ENCODE measurements at regions not wholly inside any gene's neighbourhood (a gene's known extent, or its start where the extent isn't known, plus 50 kb on each side); places are given as distances from the start of the nearest gene placed in this dataset.

- DNase-seq (ENCODE audit: low spot score), result no peak
These were observed 987.6 kb downstream of the TBC1D22A start for GRCh38 chr22:47750086-47750485.

GRCh38 chr22:47748957-47749356, 986.5 kb downstream of the TBC1D22A start:
- no peak for DNase-seq (ENCODE audit: low spot score)

- DNase-seq (ENCODE audit: low spot score), result no peak
These were observed 985.8 kb downstream of the TBC1D22A start for GRCh38 chr22:47748271-47748670.

DNA sequence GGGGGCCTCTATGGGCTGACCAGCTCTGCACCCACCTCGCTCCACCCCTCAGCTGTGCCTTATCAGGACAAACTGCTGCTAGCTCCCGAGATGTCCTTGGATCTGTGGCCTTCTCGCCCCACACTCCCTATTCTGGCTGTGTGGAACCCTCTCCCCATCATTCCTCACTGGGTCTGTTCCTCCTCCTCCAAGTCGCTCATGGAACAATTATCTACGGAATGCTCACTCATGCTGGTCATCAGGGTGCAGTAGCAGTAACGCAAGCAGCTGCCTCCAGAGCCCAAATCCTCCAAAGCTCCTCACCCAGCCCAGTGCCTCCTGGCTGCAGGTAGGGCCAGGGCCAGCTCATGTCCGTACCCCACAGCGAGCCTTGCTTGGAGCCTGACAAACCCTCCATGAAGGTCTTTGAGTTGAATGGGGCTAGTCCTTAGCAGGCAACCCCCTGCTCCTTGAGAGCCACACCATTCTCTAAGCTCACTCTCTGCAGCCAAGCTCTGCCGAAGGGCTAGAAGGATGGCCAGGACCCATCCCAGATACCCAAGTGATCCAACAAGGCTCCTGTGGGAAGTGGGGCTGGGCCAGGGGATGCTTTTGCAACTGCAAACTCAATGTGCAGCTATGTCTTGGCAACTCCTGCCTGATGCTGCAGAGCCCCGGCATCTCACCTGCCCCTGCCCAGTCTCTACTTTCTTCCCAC, 977.8 kb downstream of the TBC1D22A start:
- DNase-seq (ENCODE audit: low spot score), result no peak

DNA sequence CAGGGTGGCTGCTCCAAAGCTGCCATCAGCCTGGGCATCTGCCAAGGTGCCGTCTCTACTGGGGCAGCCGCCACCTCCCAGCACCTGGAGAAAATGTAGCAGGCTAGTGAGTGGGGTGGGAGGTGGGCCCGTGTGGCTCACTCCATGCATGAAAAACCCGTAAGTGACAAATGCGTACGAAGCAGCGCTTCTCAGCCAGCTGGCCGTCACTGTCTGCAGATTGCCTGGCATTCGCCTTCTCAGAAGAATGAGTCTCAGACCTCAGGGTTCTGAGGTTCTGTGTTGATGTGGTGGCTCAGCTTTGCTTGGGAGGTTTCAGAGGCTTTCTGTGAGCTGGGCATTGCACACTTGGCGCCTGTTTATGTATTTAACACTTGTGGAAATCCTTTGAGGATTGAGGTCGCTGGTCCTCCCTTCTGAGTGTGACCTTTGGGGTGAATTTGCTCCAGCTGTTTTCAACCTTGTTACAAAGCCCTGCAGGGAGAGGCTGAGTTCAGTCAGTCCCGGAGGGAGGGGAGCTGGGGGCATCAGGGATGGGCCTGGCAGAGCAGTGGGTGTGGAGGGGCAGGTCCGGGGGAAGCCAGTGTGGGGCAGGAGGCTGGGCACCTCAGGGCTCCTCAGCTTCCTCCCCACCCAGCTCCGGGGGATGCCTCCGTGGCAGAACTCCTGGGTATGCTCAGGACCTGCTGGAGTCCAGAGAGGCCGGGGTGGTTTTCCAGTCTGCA, 977.0 kb downstream of the TBC1D22A start:
- DNase-seq (ENCODE audit: low spot score), result no peak

GRCh38 chr22:47738472-47739013, 976.1 kb downstream of the TBC1D22A start:
- DNase-seq (ENCODE audit: low spot score), result no peak

DNA sequence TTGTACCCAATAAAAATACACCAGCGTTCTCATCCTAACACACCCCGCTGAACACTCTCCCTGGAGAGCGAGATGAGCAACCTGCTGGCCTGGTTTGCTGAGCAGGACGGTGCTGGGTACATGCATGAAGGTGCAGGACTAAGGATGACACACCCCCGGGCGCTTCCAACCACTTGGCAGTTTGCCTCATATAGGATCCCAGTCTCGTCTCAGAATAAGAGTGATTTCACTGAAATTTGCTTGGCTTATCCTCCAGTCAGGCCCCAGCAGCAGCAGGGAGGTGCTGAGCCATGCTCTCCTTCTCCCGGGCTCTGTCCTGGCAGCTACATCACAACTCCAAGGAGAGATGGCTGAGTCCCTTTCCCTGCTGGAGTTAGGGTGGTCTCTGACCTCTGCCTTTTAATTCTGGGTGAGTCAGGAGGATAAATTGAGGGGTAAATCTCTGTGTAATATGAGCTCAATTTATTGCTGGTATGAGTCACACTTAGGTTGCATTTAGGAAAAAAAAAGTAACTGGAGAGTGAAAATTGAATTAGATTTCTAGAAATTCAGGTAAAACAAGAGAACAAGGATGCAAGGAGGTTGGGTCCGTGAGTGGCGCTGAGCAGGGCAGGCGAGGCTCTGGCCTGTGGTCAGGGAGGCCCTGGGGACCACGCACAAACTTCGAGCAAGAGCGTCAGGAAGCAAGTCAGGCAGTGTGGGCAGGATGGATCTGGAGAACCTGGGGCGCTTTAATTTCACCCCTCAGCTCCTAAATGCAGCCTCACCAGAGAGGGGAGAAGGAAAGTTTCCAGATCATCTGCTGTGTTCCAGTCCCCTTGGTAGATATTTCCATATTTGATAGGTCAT, 974.0 kb downstream of the TBC1D22A start:
- no peak for DNase-seq (ENCODE audit: low spot score)

GRCh38 chr22:47734511-47734910, 972.1 kb downstream of the TBC1D22A start:
- no peak for DNase-seq (ENCODE audit: low spot score)

DNA sequence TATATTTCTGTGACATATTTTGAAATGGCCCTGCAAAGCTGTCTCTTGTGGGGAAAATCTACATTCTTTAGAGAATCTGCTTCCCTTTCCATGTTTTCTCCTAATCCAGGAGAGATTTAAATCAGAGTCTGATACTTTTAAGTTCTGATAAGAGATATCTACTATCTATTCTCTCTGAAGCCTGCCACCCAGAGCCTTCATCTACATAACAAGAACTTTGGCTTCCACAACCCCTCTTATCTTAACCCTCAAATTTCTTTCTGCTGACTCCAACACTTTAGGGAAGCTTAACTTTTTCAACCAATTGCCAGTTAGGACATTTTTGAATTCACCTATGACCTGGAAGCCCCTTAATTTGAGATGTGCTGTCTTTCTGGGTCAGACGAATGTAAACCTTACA, 965.2 kb downstream of the TBC1D22A start:
- DNase-seq (ENCODE audit: low spot score), result no peak

GRCh38 chr22:47724751-47725150, 962.3 kb downstream of the TBC1D22A start:
- DNase-seq (ENCODE audit: low spot score), result no peak

DNA sequence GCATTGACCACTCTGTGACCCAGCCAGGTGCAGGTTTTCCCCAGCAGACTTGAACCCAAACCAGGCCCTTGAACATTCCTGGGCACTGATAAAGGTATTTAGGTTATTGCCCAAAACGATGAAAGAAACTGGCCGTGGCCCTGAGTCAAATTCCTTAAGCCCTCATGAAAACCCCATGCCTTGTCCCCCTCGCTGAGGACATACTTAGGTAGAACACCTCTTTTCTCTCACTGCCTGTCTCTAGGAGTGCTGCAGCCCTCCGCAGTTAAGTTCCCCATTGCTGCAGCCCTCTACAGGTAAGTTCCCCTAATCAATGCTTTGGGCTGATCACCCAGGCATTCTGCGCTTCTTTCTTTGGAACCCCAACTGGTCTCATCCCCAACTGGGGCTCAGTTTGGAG, 961.6 kb downstream of the TBC1D22A start:
- DNase-seq (ENCODE audit: low spot score), result no peak

- DNase-seq (ENCODE audit: low spot score), result no peak
These were observed 955.9 kb downstream of the TBC1D22A start for GRCh38 chr22:47718337-47718736.

DNA sequence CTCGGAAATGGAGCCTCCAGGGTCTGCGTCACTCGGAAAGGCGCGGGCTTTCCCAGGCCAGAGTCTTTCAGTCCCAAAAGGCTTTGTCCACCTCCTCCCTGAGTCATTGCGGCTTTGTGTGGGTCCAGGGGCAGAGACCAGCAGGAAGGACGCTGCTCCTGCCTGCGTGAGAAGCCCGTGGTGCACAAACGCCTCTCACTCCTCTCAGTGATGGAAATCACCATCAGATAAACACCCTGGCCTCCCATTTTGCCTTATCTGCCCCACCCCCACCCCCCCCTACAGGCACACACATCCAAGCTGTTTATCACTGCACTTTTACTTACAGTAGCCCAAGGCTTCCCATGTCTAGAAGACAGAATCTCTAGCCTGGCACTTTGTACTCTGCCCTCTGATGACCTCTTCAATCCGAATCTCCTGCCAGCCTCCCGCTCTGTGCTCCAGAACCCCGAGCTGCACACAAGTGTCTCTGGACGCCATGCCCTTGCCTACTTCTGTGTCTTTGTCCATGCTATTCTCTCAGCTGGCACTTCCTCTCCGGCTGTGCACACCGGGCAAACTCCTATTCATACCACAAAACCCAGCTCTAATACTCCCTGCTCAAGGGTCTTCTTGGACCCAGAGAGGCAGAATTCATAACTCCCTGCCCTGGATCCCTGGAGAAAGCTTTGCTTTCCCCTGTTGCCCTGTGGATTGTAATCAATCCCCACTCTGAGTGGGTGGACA, 954.6 kb downstream of the TBC1D22A start:
- DNase-seq (ENCODE audit: low spot score), result no peak

DNA sequence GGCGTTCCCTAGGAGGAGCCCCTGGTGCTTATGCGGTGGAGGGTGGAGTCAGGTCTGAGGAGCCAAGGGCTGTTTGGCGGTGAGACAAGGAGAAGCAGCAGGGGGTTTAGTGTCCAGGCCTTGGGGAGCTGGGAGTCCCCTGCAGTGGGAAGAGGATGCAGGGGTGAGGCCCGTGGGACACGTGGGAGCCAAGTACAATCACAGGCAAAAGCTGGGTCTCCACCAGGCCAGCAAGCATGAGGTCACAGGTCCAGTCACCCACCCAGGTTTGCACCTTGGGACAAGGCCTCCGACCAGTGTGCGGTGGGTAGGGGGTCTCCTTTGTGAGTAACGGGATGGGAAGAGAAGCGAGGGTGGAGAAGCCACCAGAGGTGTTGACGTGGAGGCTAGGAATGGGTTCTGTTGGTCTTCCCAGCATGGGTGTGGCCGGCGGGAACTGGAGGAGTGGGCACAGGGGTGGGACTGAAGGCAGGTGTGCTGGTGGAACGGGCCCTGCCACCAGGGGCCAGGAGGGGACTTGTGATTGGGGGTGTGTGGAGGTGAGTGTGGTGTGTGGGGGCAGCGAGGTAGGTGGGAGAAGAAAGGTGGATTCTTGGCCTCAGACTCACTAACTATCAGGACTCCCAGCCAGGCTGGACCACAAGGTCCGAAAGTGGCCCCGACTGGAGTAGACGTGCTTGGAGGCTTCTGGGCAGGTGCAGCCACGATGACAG, 953.6 kb downstream of the TBC1D22A start:
- DNase-seq (ENCODE audit: low spot score), result no peak

DNA sequence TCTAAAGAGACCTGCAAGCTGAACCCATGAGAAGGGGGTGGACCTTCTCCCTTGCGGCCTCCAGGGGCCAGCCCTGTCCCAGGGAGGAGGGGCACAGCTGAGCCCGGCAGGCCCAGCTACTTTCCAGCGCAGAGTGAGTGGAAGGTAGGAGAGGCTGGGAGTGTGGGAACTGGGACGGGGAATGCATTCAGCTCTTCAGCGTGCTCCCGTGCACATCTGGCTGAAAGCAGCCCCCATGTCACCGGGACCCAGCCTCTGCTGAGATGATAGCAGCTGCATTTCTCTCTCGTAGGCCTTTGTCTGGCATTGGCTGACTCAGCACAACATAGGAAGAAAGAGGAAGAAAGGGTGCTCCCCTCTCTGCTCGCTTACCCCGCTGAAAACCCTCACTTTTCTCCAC, 951.5 kb downstream of the TBC1D22A start:
- no peak for DNase-seq (ENCODE audit: low spot score)

GRCh38 chr22:47710135-47710534, 947.7 kb downstream of the TBC1D22A start:
- no peak for DNase-seq (ENCODE audit: low spot score)

DNA sequence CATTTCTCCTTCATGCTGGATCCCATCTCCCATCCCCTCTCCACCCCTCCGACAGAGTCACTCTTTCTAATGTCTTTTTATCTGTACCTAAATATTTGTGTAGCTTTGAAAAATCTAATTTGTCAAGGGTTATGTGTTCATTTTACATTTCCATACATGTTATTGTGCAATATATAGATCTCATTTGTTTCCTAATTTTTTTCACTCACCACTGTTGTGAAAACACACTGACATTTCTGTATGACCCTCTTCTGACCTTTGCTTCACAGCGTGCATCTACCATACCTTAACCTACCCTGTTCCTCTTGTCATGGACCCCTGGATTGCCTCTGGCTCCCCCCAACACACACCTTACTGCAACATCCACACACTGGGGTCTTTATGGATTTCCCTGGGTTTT, 942.9 kb downstream of the TBC1D22A start:
- DNase-seq (ENCODE audit: low spot score), result no peak

DNA sequence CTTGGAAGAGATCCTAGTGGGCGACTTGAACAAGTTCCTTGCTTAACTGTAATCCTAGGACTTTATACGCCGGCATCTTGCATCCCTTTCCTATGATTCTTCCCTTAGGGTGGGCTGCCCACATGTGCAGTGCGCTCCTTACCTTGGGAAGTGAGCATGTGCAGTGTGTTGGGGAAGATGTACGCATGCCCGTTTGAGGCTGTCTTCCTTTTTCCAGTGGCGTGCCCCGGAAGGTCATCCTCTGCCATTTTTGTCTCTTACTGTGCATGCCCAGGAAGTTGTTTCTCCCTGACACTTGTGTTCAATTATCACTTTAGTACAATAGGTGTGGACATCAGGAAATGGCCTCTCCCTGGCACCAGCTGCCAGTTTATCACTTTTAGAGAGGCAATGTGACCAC, 936.5 kb downstream of the TBC1D22A start:
- DNase-seq (ENCODE audit: low spot score), result no peak

- DNase-seq (ENCODE audit: low spot score), result no peak
These were observed 935.4 kb downstream of the TBC1D22A start for GRCh38 chr22:47697861-47698260.

GRCh38 chr22:47696776-47697175, 934.3 kb downstream of the TBC1D22A start:
- no peak for DNase-seq (ENCODE audit: low spot score)

DNA sequence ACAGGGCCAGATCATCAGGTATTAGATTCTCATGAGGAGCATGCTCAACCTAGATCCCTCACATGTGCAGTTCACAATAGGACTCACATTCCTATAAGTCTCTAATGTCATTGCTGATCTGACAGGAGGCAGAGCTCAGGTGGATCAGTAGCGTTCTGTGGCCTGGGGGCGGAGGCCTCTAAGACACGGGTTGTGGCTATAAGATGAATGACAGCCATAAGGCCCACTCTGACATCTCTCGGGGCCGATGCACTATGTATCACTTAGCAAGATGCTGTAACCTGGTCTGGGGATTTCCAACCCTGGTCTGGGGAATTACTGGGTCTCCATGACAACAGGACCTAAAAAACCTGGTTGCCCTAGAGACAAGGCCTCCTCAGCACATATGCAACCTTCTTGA, 932.7 kb downstream of the TBC1D22A start:
- DNase-seq (ENCODE audit: low spot score), result no peak
